Upper lobe of left lung (tissue), 6 donors: ENCODE measurements at regions not wholly inside any gene's neighbourhood (a gene's known extent, or its start where the extent isn't known, plus 50 kb on each side); places are given as distances from the start of the nearest gene placed in this dataset.

Experiments
- ATAC-seq, 2 donors: fragments of 200-7000 bp; cut with Tn5 transposase; one replicate each; pipeline ENCODE4 v1.9.1; 2022; ENCODE audit warnings: mild to moderate bottlenecking in 2 of 2, moderate library complexity in 2 of 2; ENCODE audit not compliant: low FRiP score in 2 of 2
- DNase-seq, 2 donors: peaks; one replicate each; pipeline ENCODE4 v3.0.0-alpha.2; 2019 to 2020
- H3K27ac ChIP-seq, 4 donors: fragments of 200-600 bp; sonication (generic); one replicate each; pipeline ENCODE4 v1.5.1; 2016 to 2019
- H3K27me3 ChIP-seq, 4 donors: fragments of 200-600 bp; sonication (generic); one replicate each; pipeline ENCODE4 v1.5.1; 2017 to 2019
- H3K36me3 ChIP-seq, 4 donors: fragments of 200-600 bp; sonication (generic); one replicate each; pipeline ENCODE4 v1.5.1; 2016 to 2019
- H3K4me1 ChIP-seq, 4 donors: fragments of 200-600 bp; sonication (generic); one replicate each; pipeline ENCODE4 v1.5.1; 2018 to 2019
- H3K4me3 ChIP-seq, 4 donors: fragments of 200-600 bp; sonication (generic); one replicate each; pipeline ENCODE4 v1.5.1; 2017 to 2019; ENCODE audit warnings: mild to moderate bottlenecking in 2 of 4, moderate library complexity in 1 of 4
- H3K9me3 ChIP-seq, 4 donors: fragments of 200-600 bp; sonication (generic); one replicate each; pipeline ENCODE4 v1.5.1; 2018 to 2019
- CTCF ChIP-seq, 6 experiments: fragments of 450-650 bp in 4 of 6; fragments of 200-600 bp in 2 of 6; sonication (generic) in 2 of 6; IDR thresholded peaks; one replicate each; pipeline ENCODE4 v1.5.1; 2016 to 2019; ENCODE audit warnings: antibody characterized with exemption in 6 of 6
- EP300 ChIP-seq, 4 donors: sonication (generic); formaldehyde crosslinking; IDR thresholded peaks; one replicate each; pipeline ENCODE4 v1.5.1; 2017; ENCODE audit warnings: antibody characterized with exemption in 4 of 4, control low read depth in 2 of 4
- POLR2A ChIP-seq, 4 donors: fragments of 450-650 bp; IDR thresholded peaks; one replicate each; pipeline ENCODE4 v1.5.1; 2016 to 2017; ENCODE audit warnings: antibody characterized with exemption in 4 of 4, mild to moderate bottlenecking in 2 of 4
- POLR2AphosphoS5 ChIP-seq, 2 donors: sonication (generic); formaldehyde crosslinking; IDR thresholded peaks; one replicate each; pipeline ENCODE4 v1.5.1; 2017; ENCODE audit warnings: antibody characterized with exemption in 2 of 2
- small RNA-seq, 4 donors: library from RNA; depleted of rRNA; stranded (forward); fragments of <200 nt; gene quantifications; one replicate each; pipeline ENCODE3, GENCODE V24; 2016
- donor health status: DM: no; HTN: no; CAD: no; lungs with moderate emphysema.
- donor health status: DM: no; HTN: yes; CAD: no; lungs with severe emphysema.

- H3K9me3 ChIP-seq, result peaks cover 0 to 25% (median 2%) of the 10 kb centered on the region in 4 donors
- H3K36me3 ChIP-seq, result no peaks in the 10 kb centered on the region
- no peak overlapping the region for H3K4me3 ChIP-seq
- H3K4me1 ChIP-seq, result no peaks in the 10 kb centered on the region
- TF ChIP-seq CTCF (IDR thresholded peaks at IDR 0.05) (no peak), EP300 (IDR thresholded peaks at IDR 0.05) (no peak), POLR2A (IDR thresholded peaks at IDR 0.05) (no peak), POLR2AphosphoS5 (IDR thresholded peaks at IDR 0.05) (no peak)
- no peak for ATAC-seq
- no peak overlapping the region for H3K27ac ChIP-seq
- no peak for DNase-seq
- no peaks in the 10 kb centered on the region for H3K27me3 ChIP-seq
Measured at GRCh38 chr1:233561708-233562426, 52.0 kb upstream of the KCNK1 start.

Small RNA genes lying in the stretch of these regions (small RNA-seq; reads per million reads assigned to genes)
- 0 reads per million in 4 donors for gene RNU4-77P
